NCI-H510A treated with DMSO at 0.1 percent for 48 hours (cell line): ENCODE measurements at regions not wholly inside any gene's neighbourhood (a gene's known extent, or its start where the extent isn't known, plus 50 kb on each side); places are given as distances from the start of the nearest gene placed in this dataset.
A peak's percentile ranks its signal among the peaks of the same experiment; 100 is the strongest.
"Not testable (repeated sequence)": the region's sequence is repeated elsewhere in the genome, so short reads cannot be mapped to it uniquely, and the experiment has no call there.

ENCODE experiments used
- DNase-seq: peaks from one replicate; lab custom pipeline; 2025; lab: John Stamatoyannopoulos, UW

DNA sequence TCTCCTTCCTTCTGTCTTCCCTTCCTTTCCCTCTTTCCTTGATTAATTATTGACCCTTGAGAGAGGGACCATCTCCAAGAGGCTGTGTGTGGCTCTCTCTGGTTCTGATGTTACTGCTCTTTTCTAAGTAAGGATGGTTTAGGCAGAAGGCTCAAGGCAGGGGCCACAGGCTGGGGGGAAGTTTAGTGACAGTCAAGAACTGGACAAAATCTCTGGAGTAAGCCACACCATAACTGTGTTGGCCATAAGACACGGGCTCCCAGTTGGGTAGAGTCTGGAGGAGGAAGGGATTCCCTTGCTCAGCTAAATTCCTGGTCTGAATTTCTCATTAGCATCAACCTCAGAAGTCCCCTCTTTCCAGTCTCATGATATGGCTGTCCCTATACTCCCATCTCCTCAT is 74.7 kb downstream of the BUD13 start:
- no peak for DNase-seq

- DNase-seq: no peak
These were observed 75.1 kb downstream of the BUD13 start for GRCh38 chr11:116697639-116698038.

- DNase-seq: peak; percentile 13
These were observed 75.8 kb downstream of the BUD13 start for GRCh38 chr11:116697011-116697410.

- DNase-seq: peak; percentile 47
These were observed 76.3 kb downstream of the BUD13 start for GRCh38 chr11:116696381-116696941.

DNA sequence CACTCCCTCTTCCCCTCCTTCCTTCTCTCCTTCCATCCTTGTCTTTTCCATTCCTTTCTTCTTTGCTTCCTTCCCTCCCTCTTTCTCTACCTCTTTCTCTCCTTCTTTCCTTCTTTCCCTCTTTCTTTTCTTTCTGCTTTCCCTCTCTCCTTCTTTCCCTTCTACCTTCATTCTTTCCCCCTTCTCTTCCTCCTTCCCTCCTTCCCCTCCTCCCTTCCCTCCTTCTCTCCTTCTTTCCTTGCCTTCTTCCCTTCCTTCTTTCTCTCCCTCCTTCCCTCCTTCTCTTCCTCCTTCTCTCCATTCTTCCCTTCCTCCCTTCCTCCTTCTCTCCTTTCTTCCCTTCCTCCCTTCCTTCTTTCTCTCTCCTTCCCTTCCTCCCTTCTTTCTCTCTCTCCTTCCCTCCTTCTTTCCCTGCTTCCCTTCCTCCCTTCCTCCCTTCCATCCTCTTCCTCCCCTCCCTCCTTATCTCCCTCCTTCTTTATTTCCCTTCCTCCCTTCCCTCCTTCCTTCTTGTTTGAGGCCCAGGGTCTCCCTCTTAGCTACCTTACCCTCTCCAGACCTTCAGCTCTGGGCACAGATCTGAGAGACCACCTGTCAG is 77.0 kb downstream of the BUD13 start:
- DNase-seq: no peak

GRCh38 chr11:116694815-116695590 is 77.8 kb downstream of the BUD13 start:
- no peak for DNase-seq

DNA sequence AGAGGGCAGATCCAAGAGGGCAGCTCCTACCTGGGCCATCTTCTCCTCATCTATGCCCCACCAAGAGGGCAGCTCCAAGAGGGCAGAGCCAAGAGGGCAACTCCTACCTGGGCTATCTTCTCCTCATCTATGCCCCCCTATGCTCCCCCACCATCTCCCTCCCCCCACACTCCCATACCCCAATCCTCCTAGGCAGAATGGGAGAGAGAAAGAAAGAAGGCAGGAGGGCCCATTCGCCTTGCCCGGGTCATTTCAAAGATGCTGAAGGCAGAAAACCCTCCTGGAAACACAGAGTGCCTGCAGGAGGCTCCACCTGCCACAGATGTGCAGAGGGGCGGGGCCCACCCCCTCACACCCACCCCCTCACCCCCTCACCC is 78.5 kb downstream of the BUD13 start:
- DNase-seq: no peak

DNA sequence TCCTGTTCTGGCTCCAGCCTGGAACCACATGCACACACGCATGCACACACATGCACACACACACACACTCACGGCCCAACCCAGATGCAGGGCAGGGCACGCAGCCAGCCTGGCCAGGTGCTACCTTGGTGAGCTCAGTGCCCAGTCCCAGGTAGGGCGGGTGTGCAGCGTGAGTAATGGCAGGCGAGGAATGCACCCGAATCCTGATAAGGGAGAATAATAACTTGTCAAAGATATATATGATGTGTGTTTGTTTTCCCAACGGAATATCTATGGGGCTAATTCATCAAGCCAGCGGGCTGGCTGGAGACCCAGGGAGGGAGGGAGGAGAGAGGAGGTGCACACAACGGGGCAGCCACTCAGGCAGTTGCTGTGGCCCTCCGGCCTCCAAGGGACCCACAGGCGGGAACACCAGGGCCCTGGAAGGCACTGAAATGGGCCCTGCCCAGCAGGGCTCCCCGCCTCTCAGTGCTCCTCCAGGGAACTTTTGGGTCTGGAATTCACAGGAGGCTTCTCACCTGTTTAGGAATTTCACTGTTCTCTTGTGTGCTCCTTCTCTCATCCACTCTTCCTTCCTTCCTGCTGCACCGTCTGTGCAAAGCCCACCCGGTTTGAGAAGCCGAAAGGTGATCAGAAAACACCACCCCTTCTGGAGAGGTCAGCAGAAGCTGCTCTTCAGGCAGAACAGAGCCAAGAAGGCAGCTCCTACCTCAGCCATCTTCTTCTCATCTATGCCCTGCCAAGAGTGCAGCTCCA is 79.0 kb downstream of the BUD13 start:
- no peak for DNase-seq

DNA sequence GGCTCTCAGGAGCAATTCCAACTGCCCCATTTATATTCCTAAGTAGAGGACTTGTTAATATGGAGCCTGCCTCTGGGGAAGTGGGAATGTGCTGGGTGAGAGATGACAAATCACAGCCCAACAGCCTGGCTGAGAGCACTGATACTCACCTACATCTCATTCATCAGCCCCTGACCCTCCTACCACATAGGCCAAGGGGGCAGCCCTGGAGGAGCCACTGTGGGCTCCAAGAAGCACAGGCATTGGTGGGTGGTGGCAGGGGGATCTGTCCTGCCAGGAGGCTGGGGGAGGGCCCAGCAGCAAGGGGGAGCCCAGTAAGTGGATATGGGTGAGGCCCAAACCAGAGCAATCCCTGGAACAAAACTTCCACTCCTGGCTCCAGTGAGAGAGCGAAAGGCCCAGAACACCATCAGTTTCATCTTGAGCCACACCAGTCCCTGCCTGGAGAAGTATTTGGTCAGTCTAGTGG is 79.7 kb downstream of the BUD13 start:
- no peak for DNase-seq

- no peak for DNase-seq
These were observed 80.3 kb downstream of the BUD13 start for GRCh38 chr11:116692318-116693101.

GRCh38 chr11:116691771-116692177 is 81.0 kb downstream of the BUD13 start:
- DNase-seq: peak; percentile 55

DNA sequence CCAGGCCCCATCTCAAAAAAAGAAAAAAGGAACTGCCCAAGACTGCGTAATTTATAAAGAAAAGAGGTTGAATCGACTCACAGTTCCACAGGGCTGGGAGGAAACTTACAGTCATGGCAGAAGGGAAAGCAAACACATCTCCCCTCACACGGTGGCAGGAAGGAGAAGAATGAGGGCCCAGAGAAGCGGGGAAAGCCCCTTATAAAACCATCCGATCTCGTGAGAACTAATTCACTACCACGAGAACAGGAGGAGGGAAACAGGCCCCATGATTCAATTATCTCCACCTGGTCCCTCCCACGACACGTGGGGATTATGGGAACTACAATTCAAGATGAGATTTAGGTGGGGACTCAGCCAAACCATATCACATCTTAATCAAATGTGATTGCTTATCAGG is 82.2 kb downstream of the BUD13 start:
- DNase-seq: no peak

DNA sequence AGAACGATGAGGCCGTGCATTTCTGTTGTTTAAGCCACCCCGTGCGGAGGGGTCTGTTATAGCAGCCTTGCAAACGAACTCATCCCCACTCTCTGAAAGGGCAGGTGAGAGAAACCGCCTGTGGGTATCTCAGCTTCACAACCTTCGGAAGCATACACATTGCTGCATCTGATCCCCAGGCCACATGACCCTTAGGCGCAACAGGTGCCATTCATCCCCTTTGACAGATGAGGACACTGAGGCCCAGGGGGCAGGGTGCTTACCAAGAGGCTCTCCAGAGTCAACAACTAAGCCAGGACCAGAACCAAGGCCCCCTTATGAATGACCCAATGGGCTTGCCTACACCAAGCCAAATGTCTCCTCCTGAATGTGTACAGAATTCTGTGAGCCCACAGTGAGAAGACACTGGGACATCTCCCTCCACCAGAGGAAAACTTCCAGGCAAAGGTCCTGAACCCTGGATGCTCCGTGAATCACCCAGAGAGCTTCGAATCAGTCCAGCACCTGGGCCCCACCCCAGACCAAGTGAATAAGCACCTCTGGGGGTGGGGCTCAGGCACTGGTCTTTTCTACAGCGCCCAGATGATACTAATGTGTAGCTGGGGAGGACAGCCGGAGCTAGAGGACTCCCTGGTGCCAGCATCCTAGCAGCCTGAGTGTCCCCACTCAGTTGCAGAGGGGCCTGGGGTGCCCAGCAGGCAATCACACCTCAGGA is 83.2 kb downstream of the BUD13 start:
- no peak for DNase-seq

DNA sequence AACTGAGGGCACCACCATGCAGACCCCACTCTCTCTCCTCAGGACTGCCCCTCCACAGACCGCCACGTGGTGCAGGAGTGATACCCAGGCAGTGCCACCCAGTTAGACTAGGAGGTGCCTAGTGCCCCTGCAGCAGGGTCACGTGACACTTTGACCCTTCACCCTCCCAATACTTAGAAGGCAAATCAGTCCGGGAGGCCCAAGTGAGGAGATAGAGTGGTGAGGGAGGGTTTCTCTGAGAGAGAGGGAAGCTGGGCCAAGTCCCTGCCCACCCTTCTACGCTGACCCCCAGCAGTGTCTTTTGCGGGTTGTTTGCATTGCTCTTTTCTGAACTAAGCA is 84.6 kb downstream of the BUD13 start:
- DNase-seq: no peak

DNA sequence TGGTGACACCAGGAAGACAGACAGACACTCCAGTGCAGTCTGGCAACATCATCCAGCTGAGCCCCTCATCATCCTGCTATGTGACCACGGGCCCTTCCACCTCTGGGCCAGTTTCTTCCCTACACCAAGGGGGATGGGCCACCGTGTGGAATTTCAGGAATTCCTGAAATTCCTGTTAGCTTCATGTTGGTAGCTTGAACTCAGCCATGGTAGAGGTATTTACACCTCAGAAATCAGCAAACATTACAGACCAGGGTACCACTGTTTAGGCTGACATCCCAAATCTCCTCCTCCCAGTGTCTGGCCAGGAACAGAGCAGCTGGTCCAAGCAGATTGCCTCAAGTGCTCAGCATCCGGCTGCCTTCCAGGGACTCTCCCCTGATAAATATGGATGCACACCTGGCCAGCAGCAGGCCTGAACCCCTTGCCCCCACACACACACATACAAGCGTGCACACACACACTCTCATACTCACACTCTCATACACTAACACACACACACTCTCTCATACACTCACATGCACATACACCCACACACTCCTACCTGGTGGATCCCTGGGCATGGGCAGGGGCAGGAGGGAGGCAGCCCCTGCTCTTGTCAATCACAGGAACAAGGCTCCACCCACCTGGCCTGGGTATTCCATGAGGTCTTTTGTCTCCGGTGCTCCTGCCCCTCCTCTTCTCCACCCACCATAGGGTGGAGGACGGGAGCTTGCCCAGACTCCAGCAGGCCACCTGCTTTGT is 85.2 kb downstream of the BUD13 start:
- DNase-seq: peak; percentile 19

DNA sequence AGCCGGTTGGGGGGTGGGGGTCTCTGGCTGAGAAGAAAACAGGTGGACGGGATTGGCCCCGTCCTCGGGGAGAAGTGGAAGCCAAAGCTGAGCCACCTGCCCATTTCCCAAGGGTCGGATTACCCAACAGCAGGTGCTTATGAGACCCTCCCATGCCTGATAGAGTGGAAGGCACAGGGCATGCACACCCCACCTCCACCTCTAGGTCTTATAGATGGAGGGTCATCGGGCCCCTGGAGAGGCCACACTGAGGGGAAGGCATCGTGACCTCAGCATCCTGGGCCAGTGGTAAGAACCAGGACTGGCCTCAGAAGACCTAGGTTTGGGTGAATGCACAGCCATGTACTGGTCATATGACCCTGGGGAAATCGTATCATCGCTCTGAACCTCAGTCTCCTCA is 85.9 kb downstream of the BUD13 start:
- DNase-seq: no peak

DNA sequence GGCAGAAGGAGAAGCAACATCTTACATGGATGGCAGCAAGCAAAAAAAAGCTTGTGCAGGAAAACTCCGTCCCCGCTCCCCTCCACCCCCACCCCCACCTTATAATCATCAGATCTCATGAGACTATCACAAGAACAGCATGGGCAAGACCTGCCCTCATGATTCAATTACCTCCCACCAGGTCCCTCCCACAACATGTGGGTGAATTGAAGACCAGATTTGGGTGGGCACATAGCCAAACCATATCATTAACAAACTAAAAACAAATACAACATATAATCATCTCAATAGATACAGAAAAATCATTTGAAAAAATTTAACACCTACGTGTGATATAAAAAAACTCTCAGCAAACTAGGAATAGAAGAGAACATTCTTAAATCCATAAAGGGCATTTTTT is 88.8 kb downstream of the BUD13 start:
- DNase-seq: no peak

- DNase-seq: no peak
These were observed 92.2 kb downstream of the BUD13 start for GRCh38 chr11:116680349-116681125.

GRCh38 chr11:116678887-116679286 is 93.9 kb downstream of the BUD13 start:
- no peak for DNase-seq

GRCh38 chr11:116667318-116667717 is 105.5 kb downstream of the BUD13 start:
- not testable (repeated sequence) for DNase-seq
